ENCODE measurements at regions not wholly inside any gene's neighbourhood (a gene's known extent, or its start where the extent isn't known, plus 50 kb on each side); places are given as distances from the start of the nearest gene placed in this dataset.
"Not testable (repeated sequence)": the region's sequence is repeated elsewhere in the genome, so short reads cannot be mapped to it uniquely, and the experiment has no call there.

DNA sequence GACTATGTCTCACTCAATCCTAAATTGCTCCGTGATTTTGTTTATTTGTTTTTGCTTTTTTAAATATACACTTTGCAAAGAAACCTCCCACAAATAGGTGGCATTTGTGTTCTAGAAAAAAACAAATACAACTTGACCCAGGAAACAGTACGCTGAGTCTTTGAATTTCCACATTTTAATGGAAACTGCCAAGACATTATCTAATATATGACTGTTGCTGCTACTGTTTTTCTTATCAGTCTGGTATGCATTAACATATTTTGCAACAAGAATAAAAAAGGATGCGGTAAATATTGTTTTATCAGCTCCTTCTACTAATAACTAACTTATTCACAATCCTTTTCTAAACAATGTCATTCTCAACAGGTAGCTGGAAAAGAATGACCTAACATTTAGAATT, 187.4 kb downstream of the LRIG3 start:
- Mint-ChIP-seq H3K27me3 (ENCODE audit: low read depth) (no peaks in the 10 kb centered on the region), H3K4me1 (ENCODE audit: low read depth) (no peaks in the 10 kb centered on the region), H3K36me3 (ENCODE audit: low read depth) (no peaks in the 10 kb centered on the region), H3K27ac (no peak overlapping the region), H3K9me3 (no peaks in the 10 kb centered on the region), H3K4me3 (no peak overlapping the region)
- no peak for DNase-seq (ENCODE audit: low spot score)

DNA sequence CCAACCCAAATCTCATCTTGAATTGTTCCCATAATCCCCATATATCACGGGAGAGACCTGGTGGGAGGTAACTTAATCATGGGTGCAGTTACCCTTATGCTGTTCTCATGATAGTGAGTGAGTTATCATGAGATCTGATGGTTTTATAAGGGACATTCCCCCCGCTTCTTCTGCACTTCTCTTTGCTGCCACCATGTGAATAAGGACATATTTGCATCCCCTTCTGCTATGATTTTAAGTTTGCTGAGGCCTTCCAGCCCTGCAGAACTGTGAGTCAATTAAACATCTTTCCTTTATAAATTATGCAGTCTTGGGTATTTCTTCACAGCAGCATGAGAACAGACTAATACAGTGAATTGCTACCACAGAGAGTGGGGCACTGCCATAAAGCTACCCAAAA, 179.1 kb downstream of the LRIG3 start:
- H3K9me3 Mint-ChIP-seq = no peaks in the 10 kb centered on the region
- H3K4me3 Mint-ChIP-seq = no peak overlapping the region
- H3K4me1 Mint-ChIP-seq (ENCODE audit: low read depth) = no peaks in the 10 kb centered on the region
- H3K27ac Mint-ChIP-seq = no peak overlapping the region
- H3K36me3 Mint-ChIP-seq (ENCODE audit: low read depth) = no peaks in the 10 kb centered on the region
- no peak for DNase-seq (ENCODE audit: low spot score)
- H3K27me3 Mint-ChIP-seq (ENCODE audit: low read depth) = no peaks in the 10 kb centered on the region

DNA sequence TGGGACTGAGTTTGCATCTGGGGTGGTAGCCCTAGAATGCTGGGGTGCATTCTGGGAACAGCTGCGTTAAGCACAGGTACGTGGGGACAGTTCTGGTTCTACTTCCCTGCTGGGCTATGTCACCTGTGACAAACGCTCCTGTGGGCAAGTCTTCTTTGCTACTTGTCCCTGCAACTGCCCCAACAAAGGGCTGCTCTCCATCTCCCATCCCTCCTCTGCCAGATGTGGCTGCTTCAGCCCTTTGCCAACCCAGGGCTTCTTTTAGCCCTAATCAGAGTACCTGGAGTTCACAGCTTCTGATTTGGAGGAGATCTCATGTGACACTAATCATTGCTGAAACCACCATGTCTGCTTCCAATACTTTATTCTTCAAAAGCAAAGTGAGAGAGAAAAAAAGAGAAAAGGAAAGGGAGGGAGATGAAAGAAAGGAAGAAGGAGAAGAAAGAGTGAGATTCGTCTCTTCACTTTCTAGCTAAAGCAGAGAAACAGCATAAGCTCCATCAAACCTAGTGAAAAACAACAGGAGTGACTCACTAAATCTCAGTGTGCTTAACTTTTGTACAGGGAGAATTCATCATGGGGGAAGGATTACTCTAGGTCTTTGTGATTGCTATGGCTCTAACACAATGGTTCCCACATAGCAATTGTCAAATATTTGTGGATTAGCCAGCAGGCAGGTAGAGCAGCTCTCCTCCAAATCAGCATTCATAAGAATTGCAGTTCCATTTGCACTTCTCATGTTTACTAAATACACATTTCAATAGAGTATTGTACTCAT, 174.8 kb downstream of the LRIG3 start:
- H3K4me1 Mint-ChIP-seq (ENCODE audit: low read depth) = no peaks in the 10 kb centered on the region
- H3K36me3 Mint-ChIP-seq (ENCODE audit: low read depth) = no peaks in the 10 kb centered on the region
- H3K27ac Mint-ChIP-seq = no peak overlapping the region
- H3K9me3 Mint-ChIP-seq = no peaks in the 10 kb centered on the region
- H3K27me3 Mint-ChIP-seq (ENCODE audit: low read depth) = no peaks in the 10 kb centered on the region
- no peak for DNase-seq (ENCODE audit: low spot score)
- no peak overlapping the region for H3K4me3 Mint-ChIP-seq

DNA sequence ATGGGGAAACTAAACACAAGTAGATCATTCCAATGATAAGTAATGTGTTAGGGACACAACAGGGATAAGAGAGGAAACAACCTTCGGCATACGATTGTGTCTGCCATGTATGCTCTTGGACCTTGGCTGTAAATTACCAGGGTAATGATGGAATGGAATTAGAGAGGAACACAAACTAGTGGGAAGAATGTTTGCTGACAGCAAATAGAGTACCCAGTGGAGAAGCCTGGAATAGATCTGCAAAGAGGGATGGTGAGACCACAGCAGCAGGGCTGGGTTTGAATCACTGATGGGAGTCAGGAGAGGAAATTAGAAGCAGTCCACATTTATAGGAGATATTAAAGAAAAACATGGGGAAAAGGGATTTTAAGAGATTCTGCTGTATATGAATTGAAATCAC, 172.8 kb downstream of the LRIG3 start:
- Mint-ChIP-seq H3K36me3 (ENCODE audit: low read depth) (no peaks in the 10 kb centered on the region), H3K4me3 (no peak overlapping the region), H3K9me3 (no peaks in the 10 kb centered on the region), H3K27ac (no peak overlapping the region), H3K27me3 (ENCODE audit: low read depth) (no peaks in the 10 kb centered on the region), H3K4me1 (ENCODE audit: low read depth) (no peaks in the 10 kb centered on the region)
- DNase-seq (ENCODE audit: low spot score) = no peak

DNA sequence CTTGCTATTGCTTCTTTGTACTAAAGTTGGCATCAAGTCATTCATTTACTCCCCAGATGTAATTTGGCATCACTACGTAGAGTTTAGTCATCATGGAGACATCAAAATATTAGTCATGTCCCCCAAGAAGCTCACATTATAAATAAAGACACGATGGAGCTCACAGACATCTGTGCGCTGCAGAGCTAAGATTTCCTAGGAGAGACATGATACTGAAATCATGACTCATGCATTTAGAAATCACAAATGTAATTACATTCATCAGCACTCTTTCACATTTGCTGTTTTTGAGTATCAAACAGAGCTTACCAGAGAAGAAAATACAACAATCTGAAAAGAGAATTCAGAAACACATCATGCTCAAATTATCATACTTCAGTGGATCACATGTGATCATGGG, 169.8 kb downstream of the LRIG3 start:
- Mint-ChIP-seq H3K27me3 (ENCODE audit: low read depth) (no peaks in the 10 kb centered on the region), H3K36me3 (ENCODE audit: low read depth) (no peaks in the 10 kb centered on the region), H3K9me3 (no peaks in the 10 kb centered on the region), H3K27ac (no peak overlapping the region), H3K4me1 (ENCODE audit: low read depth) (no peaks in the 10 kb centered on the region), H3K4me3 (no peak overlapping the region)
- DNase-seq (ENCODE audit: low spot score) = no peak

DNA sequence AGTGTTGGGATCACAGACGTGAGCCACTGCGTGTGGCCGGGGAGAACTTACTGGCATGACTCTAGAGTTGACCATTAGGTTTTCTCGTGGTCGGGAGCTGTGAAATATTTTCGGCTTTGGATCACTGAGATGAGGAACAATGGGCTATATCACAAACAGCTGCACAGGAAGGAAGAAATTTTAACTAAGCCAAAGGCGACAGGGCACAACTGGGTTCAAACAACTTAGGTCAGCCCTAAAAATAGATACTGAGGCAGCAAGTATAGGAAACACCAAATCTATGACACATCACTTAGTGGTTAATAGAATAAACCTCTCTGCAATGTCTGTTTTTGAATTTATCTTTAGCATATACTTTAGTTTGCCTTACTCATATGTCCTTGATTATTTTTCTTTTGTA, 162.9 kb downstream of the LRIG3 start:
- Mint-ChIP-seq H3K4me1 (ENCODE audit: low read depth) (no peaks in the 10 kb centered on the region), H3K36me3 (ENCODE audit: low read depth) (no peaks in the 10 kb centered on the region), H3K4me3 (no peak overlapping the region), H3K27me3 (ENCODE audit: low read depth) (no peaks in the 10 kb centered on the region), H3K27ac (no peak overlapping the region), H3K9me3 (peaks cover 3% of the 10 kb centered on the region)
- no peak for DNase-seq (ENCODE audit: low spot score)

DNA sequence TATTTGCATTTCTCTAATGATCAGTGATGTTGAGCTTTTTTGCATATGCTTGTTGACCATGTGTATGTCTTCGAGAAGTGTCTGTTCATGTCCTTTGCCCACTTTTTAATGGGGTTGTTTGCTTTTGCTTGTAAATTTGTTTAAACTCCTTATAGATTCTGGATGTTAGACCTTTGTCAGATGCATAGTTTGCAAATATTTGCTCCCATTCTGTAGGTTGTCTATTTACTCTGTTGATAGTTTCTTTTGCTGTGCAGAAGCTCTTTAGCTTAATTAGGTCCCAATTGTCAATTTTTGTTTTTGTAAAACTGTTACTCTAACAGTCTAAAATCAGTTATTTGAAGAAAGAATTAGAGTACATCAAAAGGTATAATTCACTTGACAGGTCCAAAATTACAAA, 160.6 kb downstream of the LRIG3 start:
- H3K4me1 Mint-ChIP-seq (ENCODE audit: low read depth); H3K27ac Mint-ChIP-seq; DNase-seq (ENCODE audit: low spot score); H3K9me3 Mint-ChIP-seq; H3K4me3 Mint-ChIP-seq; H3K27me3 Mint-ChIP-seq (ENCODE audit: low read depth); H3K36me3 Mint-ChIP-seq (ENCODE audit: low read depth): not testable (repeated sequence)

DNA sequence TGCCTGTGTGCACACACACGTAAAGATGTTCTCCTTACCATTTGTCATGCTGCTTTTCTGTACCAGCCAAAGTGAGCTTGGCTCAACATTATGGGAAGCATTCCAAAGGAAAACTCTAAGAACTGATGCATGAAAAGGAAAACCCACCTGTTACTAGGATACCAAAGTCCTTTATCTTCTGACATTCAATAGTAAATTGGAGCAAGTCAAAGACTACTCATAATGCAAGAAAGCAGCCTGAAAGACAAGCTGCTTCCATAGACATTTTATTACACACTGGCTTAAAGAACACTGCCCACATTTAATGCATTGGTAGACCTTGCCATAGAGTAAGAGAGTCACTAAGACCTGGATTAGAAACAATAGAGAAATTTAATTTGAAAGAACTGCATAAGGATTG, 159.0 kb downstream of the LRIG3 start:
- Mint-ChIP-seq H3K27ac (no peak overlapping the region), H3K27me3 (ENCODE audit: low read depth) (no peaks in the 10 kb centered on the region), H3K4me3 (no peak overlapping the region), H3K4me1 (ENCODE audit: low read depth) (no peaks in the 10 kb centered on the region), H3K9me3 (peaks cover 11% of the 10 kb centered on the region), H3K36me3 (ENCODE audit: low read depth) (no peaks in the 10 kb centered on the region)
- DNase-seq (ENCODE audit: low spot score) = no peak

DNA sequence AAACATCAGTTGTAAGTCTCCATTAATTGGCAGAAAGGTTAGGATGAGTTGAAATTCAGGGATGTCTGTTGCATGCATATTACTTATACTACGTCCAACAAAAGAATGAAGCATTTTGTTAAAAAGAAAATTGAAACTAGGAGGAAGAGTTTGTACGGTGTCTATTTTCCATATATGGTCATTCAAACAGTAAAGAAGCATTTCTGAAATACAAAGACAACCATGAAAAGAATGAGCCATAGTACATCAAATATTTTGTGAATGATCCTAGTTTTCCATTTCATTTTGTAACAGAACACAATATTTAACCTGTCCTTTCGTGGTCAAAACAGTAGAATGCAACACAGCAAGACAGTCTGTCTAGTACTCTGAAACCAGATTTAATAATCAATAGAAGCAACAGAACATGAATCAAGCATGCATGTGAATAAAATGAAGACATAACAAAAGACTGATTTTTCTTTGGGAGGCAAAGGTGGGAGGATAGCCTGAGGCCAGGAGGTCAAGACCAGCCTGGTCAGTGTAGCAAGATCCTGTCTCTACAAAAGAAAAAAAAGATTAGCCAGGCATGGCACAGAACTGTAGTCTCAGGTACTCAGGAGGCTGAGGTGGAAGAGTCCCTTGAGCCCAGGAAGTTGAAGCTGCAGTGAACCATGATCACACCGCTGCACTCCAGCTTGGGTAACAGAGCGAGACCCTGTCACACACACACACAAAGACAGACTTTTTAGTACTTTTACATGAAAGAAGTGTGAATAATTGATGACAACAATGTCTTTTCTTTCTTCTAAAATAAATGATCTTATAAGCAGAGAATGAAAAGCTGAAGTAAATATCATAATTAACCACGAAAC, 156.0 kb downstream of the LRIG3 start:
- H3K9me3 Mint-ChIP-seq = peaks cover 21% of the 10 kb centered on the region
- H3K27me3 Mint-ChIP-seq (ENCODE audit: low read depth) = no peaks in the 10 kb centered on the region
- H3K27ac Mint-ChIP-seq = no peak overlapping the region
- H3K4me3 Mint-ChIP-seq = no peak overlapping the region
- H3K4me1 Mint-ChIP-seq (ENCODE audit: low read depth) = no peaks in the 10 kb centered on the region
- no peak for DNase-seq (ENCODE audit: low spot score)
- H3K36me3 Mint-ChIP-seq (ENCODE audit: low read depth) = no peaks in the 10 kb centered on the region

DNA sequence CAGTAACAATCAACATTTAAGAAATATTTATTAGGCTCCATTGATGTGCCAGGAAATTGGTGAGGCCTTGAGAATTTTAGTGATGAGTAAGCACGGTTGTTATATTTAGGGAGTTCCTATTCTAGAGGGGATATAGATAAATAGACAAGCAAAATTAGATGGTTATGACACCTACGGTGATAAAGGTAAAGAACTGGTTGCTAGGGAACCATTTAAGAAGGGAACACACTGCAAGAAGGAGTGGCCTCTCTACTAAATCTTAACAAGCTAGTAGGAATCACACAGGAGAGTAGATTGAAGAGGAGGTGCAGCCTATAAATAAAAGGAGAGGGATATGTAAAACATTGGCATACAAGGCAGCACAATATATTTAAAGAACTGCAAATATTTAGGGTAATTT, 155.2 kb downstream of the LRIG3 start:
- H3K36me3 Mint-ChIP-seq (ENCODE audit: low read depth) = no peaks in the 10 kb centered on the region

DNA sequence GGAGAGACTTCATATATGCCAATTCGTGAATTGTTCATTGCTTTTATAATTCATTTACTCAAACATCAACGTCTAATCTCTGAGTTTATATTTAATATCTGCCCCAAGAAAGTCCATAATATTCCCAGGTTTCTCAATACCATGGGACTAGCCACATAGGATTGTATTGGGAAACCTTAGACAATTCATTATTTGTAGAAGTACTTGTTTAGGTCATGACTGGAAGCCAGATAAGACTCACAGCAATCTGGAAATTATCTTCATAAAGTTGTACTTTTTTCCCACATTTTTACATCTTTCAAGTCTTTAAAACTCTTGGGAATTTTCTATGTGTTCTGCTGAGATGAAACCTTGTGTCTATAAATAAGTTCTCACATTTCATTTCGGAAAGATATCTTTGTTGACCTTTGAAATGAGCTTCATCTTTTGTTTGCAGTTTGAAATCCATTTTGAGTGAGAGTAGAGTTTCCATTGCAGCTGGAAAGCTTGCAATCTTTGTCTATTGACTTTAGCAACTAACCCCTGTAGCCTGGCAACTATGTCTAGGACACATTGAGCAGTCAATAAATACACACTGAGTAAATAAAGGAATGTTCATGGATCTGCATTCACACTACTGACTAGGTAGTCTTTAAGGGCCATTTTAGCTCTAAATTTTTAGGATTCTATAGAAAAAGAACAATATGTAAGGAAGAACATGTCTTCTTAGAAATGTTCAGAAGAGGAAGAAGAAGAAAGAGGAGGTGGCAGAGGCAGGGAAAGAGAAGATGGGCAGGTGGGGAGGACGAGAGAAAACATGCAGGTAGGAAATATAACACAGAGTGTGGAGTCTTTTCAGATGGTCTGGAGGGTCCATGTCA, 154.4 kb downstream of the LRIG3 start:
- Mint-ChIP-seq H3K27ac (no peak overlapping the region), H3K4me1 (ENCODE audit: low read depth) (no peaks in the 10 kb centered on the region), H3K27me3 (ENCODE audit: low read depth) (no peaks in the 10 kb centered on the region), H3K36me3 (ENCODE audit: low read depth) (no peaks in the 10 kb centered on the region), H3K4me3 (no peak overlapping the region), H3K9me3 (peaks cover 22% of the 10 kb centered on the region)
- no peak for DNase-seq (ENCODE audit: low spot score)

More for the DNA sequence above, 155.2 kb downstream of the LRIG3 start:
- H3K4me3 Mint-ChIP-seq = no peak overlapping the region
- no peak overlapping the region for H3K27ac Mint-ChIP-seq
- H3K27me3 Mint-ChIP-seq (ENCODE audit: low read depth) = no peaks in the 10 kb centered on the region
- H3K9me3 Mint-ChIP-seq = peaks cover 22% of the 10 kb centered on the region
- no peak for DNase-seq (ENCODE audit: low spot score)
- no peaks in the 10 kb centered on the region for H3K4me1 Mint-ChIP-seq (ENCODE audit: low read depth)

DNA sequence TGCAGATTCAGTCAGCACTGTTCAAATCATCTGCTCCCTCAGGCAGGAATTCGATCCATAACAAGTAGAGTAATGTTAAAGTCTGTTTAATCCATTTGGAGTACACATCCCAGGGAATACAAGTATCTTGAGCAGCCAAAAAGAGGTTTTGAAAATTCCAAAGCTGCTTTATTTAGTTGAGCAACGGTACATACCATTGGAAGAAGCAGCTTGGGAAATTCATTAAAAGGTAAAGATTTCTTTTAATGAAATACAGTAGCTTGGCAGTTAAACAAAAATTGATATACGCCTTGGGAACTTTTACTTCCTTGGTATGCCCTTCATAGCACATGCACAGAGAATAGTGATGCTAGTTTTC, 153.8 kb downstream of the LRIG3 start:
- H3K4me1 Mint-ChIP-seq (ENCODE audit: low read depth) = no peaks in the 10 kb centered on the region

DNA sequence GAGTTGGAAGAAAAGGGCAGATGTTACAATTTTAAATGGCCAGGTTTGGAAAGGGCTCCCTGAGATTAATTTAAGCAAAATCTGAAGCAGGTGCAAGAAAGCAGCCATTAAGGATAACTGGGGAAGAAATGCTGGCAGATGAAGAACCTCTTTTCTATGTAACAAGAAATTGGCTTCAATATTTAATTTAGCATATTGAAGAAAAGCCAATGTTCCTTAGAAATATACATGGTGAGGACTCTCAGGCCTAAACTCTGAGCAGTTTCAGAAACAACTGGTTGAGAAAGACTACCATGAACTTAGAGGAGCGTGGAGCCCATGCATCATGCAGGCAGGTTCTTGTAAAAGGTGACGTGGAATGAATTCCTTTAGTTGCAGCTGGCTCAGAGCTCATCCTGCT, 152.8 kb downstream of the LRIG3 start:
- no peaks in the 10 kb centered on the region for H3K4me1 Mint-ChIP-seq (ENCODE audit: low read depth)
- no peak overlapping the region for H3K4me3 Mint-ChIP-seq
- H3K36me3 Mint-ChIP-seq (ENCODE audit: low read depth) = no peaks in the 10 kb centered on the region
- DNase-seq (ENCODE audit: low spot score) = no peak
- no peak overlapping the region for H3K27ac Mint-ChIP-seq
- H3K9me3 Mint-ChIP-seq = peaks cover 22% of the 10 kb centered on the region
- H3K27me3 Mint-ChIP-seq (ENCODE audit: low read depth) = no peaks in the 10 kb centered on the region

More for the DNA sequence above, 153.8 kb downstream of the LRIG3 start:
- Mint-ChIP-seq H3K9me3 (peaks cover 22% of the 10 kb centered on the region), H3K27me3 (ENCODE audit: low read depth) (no peaks in the 10 kb centered on the region), H3K36me3 (ENCODE audit: low read depth) (no peaks in the 10 kb centered on the region), H3K27ac (no peak overlapping the region), H3K4me3 (no peak overlapping the region)
- DNase-seq (ENCODE audit: low spot score) = no peak

DNA sequence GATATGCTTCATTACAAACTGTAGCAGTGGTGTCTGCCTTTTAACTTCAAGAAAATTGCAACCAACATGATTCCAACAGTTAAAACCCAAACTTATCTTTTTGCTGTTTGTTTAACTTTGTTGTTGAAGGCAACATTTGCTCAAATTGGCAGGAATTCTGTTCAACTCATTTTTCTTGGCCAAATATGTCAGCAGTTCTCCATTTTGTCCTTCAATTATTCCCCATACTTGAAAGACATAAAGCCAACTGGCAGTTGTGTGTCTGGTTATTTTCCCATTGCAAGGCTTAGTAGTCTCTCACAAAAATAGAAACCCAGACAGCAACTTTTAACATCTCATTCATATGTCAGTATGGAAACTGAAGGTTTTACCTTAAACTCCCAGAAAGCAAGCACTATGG, 146.3 kb downstream of the LRIG3 start:
- Mint-ChIP-seq H3K9me3 (peaks cover 12% of the 10 kb centered on the region), H3K27ac (no peak overlapping the region), H3K4me3 (no peak overlapping the region), H3K4me1 (ENCODE audit: low read depth) (no peaks in the 10 kb centered on the region), H3K36me3 (ENCODE audit: low read depth) (no peaks in the 10 kb centered on the region), H3K27me3 (ENCODE audit: low read depth) (no peaks in the 10 kb centered on the region)
- DNase-seq (ENCODE audit: low spot score) = no peak

Measured in T-helper 2 cell treated with Interferon-gamma antibody and Interleukin-4, amounts not matched to agents 5 μg/mL and 100 μg/mL, for 36 hours (primary cell).